H9 (cell line): ENCODE measurements at regions not wholly inside any gene's neighbourhood (a gene's known extent, or its start where the extent isn't known, plus 50 kb on each side); places are given as distances from the start of the nearest gene placed in this dataset.

Source experiments
- DNase-seq: peaks from one replicate; pipeline ENCODE4 v3.0.0-alpha.2; 2017
- H2AFZ ChIP-seq: one replicate; pipeline ENCODE4 v1.6.1; 2013; ENCODE audit warnings: mild to moderate bottlenecking, low read length, control low read depth, moderate library complexity
- H2AK5ac ChIP-seq: 2 replicates; pipeline ENCODE4 v1.6.1; 2013; ENCODE audit warnings: low read length, control low read depth, mixed read lengths; ENCODE audit not compliant: insufficient read length
- H2BK120ac ChIP-seq: one replicate; pipeline ENCODE4 v1.6.1; 2013; ENCODE audit warnings: low read depth, mild to moderate bottlenecking, low read length, control low read depth, inconsistent platforms; ENCODE audit not compliant: poor library complexity, severe bottlenecking
- H2BK12ac ChIP-seq: 2 replicates; pipeline ENCODE4 v1.6.1; 2013; ENCODE audit warnings: low read length, control low read depth, mixed read lengths, low read depth; ENCODE audit not compliant: insufficient read length
- H2BK15ac ChIP-seq: 2 replicates; pipeline ENCODE4 v1.6.1; 2013; ENCODE audit warnings: low read depth, low read length, control low read depth
- H2BK20ac ChIP-seq: one replicate; pipeline ENCODE4 v1.6.1; 2013; ENCODE audit warnings: low read depth, mild to moderate bottlenecking, low read length, control low read depth, inconsistent platforms; ENCODE audit not compliant: poor library complexity, severe bottlenecking
- H2BK5ac ChIP-seq: 2 replicates; pipeline ENCODE4 v1.6.1; 2013; ENCODE audit warnings: low read length, control low read depth, mixed read lengths; ENCODE audit not compliant: insufficient read length
- H3K14ac ChIP-seq: 2 replicates; pipeline ENCODE4 v1.6.1; 2013; ENCODE audit warnings: low read length, control low read depth; ENCODE audit not compliant: insufficient read depth
- H3K18ac ChIP-seq: 2 replicates; pipeline ENCODE4 v1.6.1; 2013; ENCODE audit warnings: low read depth, mild to moderate bottlenecking, mixed read lengths, low read length, control low read depth; ENCODE audit not compliant: insufficient read length
- H3K23ac ChIP-seq: 2 replicates; pipeline ENCODE4 v1.6.1; 2013; ENCODE audit warnings: low read length, control low read depth, mixed read lengths, low read depth; ENCODE audit not compliant: insufficient read length
- H3K23me2 ChIP-seq: 2 replicates; pipeline ENCODE4 v1.6.1; 2013; ENCODE audit warnings: low read depth, mild to moderate bottlenecking, mixed read lengths, low read length, control low read depth; ENCODE audit not compliant: insufficient read length, poor library complexity, severe bottlenecking
- H3K27ac ChIP-seq: 2 replicates; pipeline ENCODE4 v1.5.1; 2013; ENCODE audit warnings: low read length, control low read depth, mixed read lengths, low read depth; ENCODE audit not compliant: insufficient read length
- H3K27me3 ChIP-seq: 2 replicates; pipeline ENCODE4 v1.6.1; 2013; ENCODE audit warnings: low read length, control low read depth, inconsistent platforms; ENCODE audit not compliant: insufficient read depth
- H3K4ac ChIP-seq: 2 replicates; pipeline ENCODE4 v1.6.1; 2013; ENCODE audit warnings: low read depth, mild to moderate bottlenecking, control low read depth, inconsistent platforms, low read length, moderate library complexity
- H3K4me1 ChIP-seq: 2 replicates; pipeline ENCODE4 v1.6.1; 2013; ENCODE audit warnings: low read length, control low read depth, inconsistent platforms; ENCODE audit not compliant: insufficient read depth
- H3K4me2 ChIP-seq: 2 replicates; pipeline ENCODE4 v1.6.1; 2013; ENCODE audit warnings: low read length, control low read depth, mixed read lengths; ENCODE audit not compliant: insufficient read length, insufficient read depth
- H3K56ac ChIP-seq: 2 replicates; pipeline ENCODE4 v1.6.1; 2013; ENCODE audit warnings: low read depth, mild to moderate bottlenecking, mixed read lengths, low read length, control low read depth; ENCODE audit not compliant: insufficient read length
- H3K79me1 ChIP-seq: 2 replicates; pipeline ENCODE4 v1.6.1; 2013; ENCODE audit warnings: low read depth, mild to moderate bottlenecking, moderate library complexity, low read length, control low read depth, inconsistent platforms; ENCODE audit not compliant: insufficient read depth, poor library complexity, severe bottlenecking
- H3K79me2 ChIP-seq: 2 replicates; pipeline ENCODE4 v1.6.1; 2013; ENCODE audit warnings: low read length, control low read depth, inconsistent platforms; ENCODE audit not compliant: insufficient read depth
- H3K9ac ChIP-seq: 2 replicates; pipeline ENCODE4 v1.6.1; 2013; ENCODE audit warnings: low read length, control low read depth, mixed read lengths; ENCODE audit not compliant: insufficient read length; ENCODE audit errors: extremely low read depth
- H3K9me3 ChIP-seq: one replicate; pipeline ENCODE4 v1.6.1; 2013; ENCODE audit warnings: low read depth, low read length, inconsistent platforms; ENCODE audit not compliant: control insufficient read depth
- H3T11ph ChIP-seq: one replicate; pipeline ENCODE4 v1.6.1; 2013; ENCODE audit warnings: mild to moderate bottlenecking, low read length, control low read depth, inconsistent platforms
- H4K20me1 ChIP-seq: one replicate; pipeline ENCODE4 v1.6.1; 2013; ENCODE audit not compliant: control insufficient read depth, insufficient read length, insufficient read depth
- H4K5ac ChIP-seq: 2 replicates; pipeline ENCODE4 v1.6.1; 2013; ENCODE audit warnings: low read depth, mild to moderate bottlenecking, mixed read lengths, low read length, control low read depth; ENCODE audit not compliant: insufficient read length
- H4K8ac ChIP-seq: replicated peaks from 2 replicates; pipeline ENCODE4 v1.6.1; 2013; ENCODE audit warnings: low read length, control low read depth, mixed read lengths, low read depth; ENCODE audit not compliant: insufficient read length
- H4K91ac ChIP-seq: 2 replicates; pipeline ENCODE4 v1.6.1; 2013; ENCODE audit warnings: low read depth, mild to moderate bottlenecking, moderate library complexity, mixed read lengths, low read length, control low read depth; ENCODE audit not compliant: insufficient read length
- H3K27ac Mint-ChIP-seq, 3 experiments: 2 replicates in 2 of 3; 3 replicates in 1 of 3; pipeline ENCODE4 v1.8.0; 2020 to 2021; ENCODE audit warnings: mixed read lengths in 3 of 3, mild to moderate bottlenecking in 1 of 3, moderate library complexity in 1 of 3
- H3K27me3 Mint-ChIP-seq: 2 replicates; pipeline ENCODE4 v1.8.0; 2021; ENCODE audit warnings: low read depth, mild to moderate bottlenecking, moderate library complexity, mixed read lengths
- H3K36me3 Mint-ChIP-seq, 3 experiments: 2 replicates in 2 of 3; 3 replicates in 1 of 3; pipeline ENCODE4 v1.8.0; 2020 to 2021; ENCODE audit warnings: low read depth in 3 of 3, mixed read lengths in 3 of 3; ENCODE audit not compliant: insufficient read depth in 1 of 3
- H3K4me1 Mint-ChIP-seq, 2 experiments: 2 replicates each; pipeline ENCODE4 v1.8.0; 2020; ENCODE audit warnings: mixed read lengths in 2 of 2
- H3K4me3 Mint-ChIP-seq, 2 experiments: 2 replicates in 1 of 2; 3 replicates in 1 of 2; pipeline ENCODE4 v1.8.0; 2020 to 2021; ENCODE audit warnings: mild to moderate bottlenecking in 2 of 2, mixed read lengths in 2 of 2, moderate library complexity in 1 of 2
- H3K9me3 Mint-ChIP-seq, 2 experiments: 2 replicates in 1 of 2; 3 replicates in 1 of 2; pipeline ENCODE4 v1.8.0; 2020; ENCODE audit warnings: mild to moderate bottlenecking in 2 of 2, mixed read lengths in 2 of 2, moderate library complexity in 1 of 2
- WGBS: extraction: QIAGEN DNeasy Blood & Tissue Kit; methylation state at CpG from one replicate; pipeline ENCODE4 v1.1.7; 2013; ENCODE audit warnings: missing lambda C conversion rate, low lambda C conversion rate, mixed read lengths; ENCODE audit not compliant: insufficient read length; ENCODE audit errors: extremely low coverage; 5-methylcytosine and 5-hydroxymethylcytosine counted together
- TF ChIP-seq, protein P1 (sequence below): fragments of 200-600 bp; sonication (generic); conservative IDR thresholded peaks from 3 replicates; pipeline ENCODE4 v1.8.0; 2021; ENCODE audit warnings: antibody characterized with exemption, mild to moderate bottlenecking

DNA sequence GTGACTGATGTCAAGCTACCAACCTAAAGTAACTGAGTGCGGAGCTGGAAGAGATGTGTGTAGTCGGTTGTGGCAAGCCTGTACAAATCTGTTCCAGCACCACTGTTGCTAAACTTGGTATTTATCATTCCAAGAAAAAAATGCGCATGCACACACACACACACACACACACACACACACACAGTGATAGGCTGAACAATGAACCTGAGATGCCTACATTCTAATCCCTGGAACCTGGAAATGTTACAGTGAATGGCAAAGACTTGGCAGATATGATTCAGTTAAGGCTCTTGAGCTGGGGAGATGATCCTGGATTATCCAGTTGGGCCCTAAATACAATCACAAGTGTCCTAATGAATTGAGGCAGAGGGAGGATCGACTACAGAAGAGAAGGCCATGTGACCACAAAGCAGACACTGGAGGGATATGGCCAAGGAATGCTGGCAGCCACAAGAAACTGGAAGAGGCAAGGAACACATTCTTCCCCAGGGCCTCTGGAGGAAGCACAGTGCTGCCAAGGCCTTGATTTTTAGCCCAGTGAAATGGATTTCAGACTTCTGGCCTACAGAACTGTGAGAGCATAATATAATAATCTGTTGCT is 49.7 kb upstream of the LHFPL2 start:
- Mint-ChIP-seq H3K27me3 (peaks cover 5% of the 10 kb centered on the region; the same call in 1 of the 2 replicates), H3K27ac (no peak overlapping the region)
- TF ChIP-seq, protein P1, sequence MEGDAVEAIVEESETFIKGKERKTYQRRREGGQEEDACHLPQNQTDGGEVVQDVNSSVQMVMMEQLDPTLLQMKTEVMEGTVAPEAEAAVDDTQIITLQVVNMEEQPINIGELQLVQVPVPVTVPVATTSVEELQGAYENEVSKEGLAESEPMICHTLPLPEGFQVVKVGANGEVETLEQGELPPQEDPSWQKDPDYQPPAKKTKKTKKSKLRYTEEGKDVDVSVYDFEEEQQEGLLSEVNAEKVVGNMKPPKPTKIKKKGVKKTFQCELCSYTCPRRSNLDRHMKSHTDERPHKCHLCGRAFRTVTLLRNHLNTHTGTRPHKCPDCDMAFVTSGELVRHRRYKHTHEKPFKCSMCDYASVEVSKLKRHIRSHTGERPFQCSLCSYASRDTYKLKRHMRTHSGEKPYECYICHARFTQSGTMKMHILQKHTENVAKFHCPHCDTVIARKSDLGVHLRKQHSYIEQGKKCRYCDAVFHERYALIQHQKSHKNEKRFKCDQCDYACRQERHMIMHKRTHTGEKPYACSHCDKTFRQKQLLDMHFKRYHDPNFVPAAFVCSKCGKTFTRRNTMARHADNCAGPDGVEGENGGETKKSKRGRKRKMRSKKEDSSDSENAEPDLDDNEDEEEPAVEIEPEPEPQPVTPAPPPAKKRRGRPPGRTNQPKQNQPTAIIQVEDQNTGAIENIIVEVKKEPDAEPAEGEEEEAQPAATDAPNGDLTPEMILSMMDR: no peak

More for the DNA sequence above, 49.7 kb upstream of the LHFPL2 start:
- Histone ChIP-seq H3K56ac (no peak overlapping the region), H3K9me3 (no peaks in the 10 kb centered on the region), H2BK12ac (no peak overlapping the region), H2BK120ac (no peak overlapping the region), H2BK15ac (no peak overlapping the region), H2AFZ (no peak overlapping the region), H2AK5ac (no peak overlapping the region), H3K23me2 (no peaks in the 10 kb centered on the region), H3K4me1 (no peaks in the 10 kb centered on the region), H2BK20ac (no peak overlapping the region), H3K14ac (no peak overlapping the region), H4K20me1 (no peaks in the 10 kb centered on the region), H4K91ac (no peak overlapping the region), H3T11ph (no peak overlapping the region), H4K5ac (no peak overlapping the region), H3K18ac (no peak overlapping the region), H3K9ac (no peak overlapping the region), H4K8ac (no peak overlapping the region), H2BK5ac (no peak overlapping the region), H3K4me2 (no peak overlapping the region), H3K23ac (no peak overlapping the region), H3K27me3 (no peaks in the 10 kb centered on the region), H3K79me2 (no peaks in the 10 kb centered on the region), H3K79me1 (no peaks in the 10 kb centered on the region), H3K4ac (no peak overlapping the region), H3K27ac (no peak overlapping the region)
- Mint-ChIP-seq H3K4me3 (no peak overlapping the region), H3K36me3 (peaks cover 5 to 22% (median 20%) of the 10 kb centered on the region in 3 experiments; a peak in 5 of 7 replicates), H3K4me1 (peaks cover 0 to 4% of the 10 kb centered on the region in 2 experiments; a peak in 1 of 4 replicates), H3K9me3 (peaks cover 20 to 33% of the 10 kb centered on the region in 2 experiments)
- no peak for DNase-seq
- WGBS: no CpG with 5 or more reads among the region's 4 CpGs
